B cell (primary cell): ENCODE measurements at regions not wholly inside any gene's neighbourhood (a gene's known extent, or its start where the extent isn't known, plus 50 kb on each side); places are given as distances from the start of the nearest gene placed in this dataset.

Experiments used
- ATAC-seq: fragments of 200-7000 bp; cut with Tn5 transposase; one replicate; pipeline ENCODE4 v1.10.0; 2021; ENCODE audit warnings: low read depth, mild to moderate bottlenecking, moderate number of reproducible peaks, moderate library complexity
- CTCF ChIA-PET: fragments of 350-600 bp; sonication (Branson Sonifier 250); formaldehyde crosslinking; loops from one replicate; lab custom pipeline; 2021; ENCODE audit warnings: antibody characterized with exemption, inconsistent platforms; lab: Charles Lee
- POLR2A ChIA-PET: fragments of 350-600 bp; sonication (Branson Sonifier 250); formaldehyde crosslinking; loops from one replicate; lab custom pipeline; 2021; ENCODE audit warnings: antibody characterized with exemption; lab: Charles Lee
- DNase-seq: peaks from one replicate; pipeline ENCODE4 v3.0.0; 2013
- H2AFZ ChIP-seq: 2 replicates; pipeline ENCODE4 v1.6.1; 2012; ENCODE audit warnings: mild to moderate bottlenecking, low read depth, low read length; ENCODE audit not compliant: insufficient read depth, poor library complexity, severe bottlenecking
- H3K27ac ChIP-seq, 2 donors: 1 replicate in 1 of 2; 2 replicates in 1 of 2; pipeline ENCODE4 v1.5.1; 2012 to 2013; ENCODE audit warnings: low read length in 2 of 2, mild to moderate bottlenecking in 2 of 2, moderate library complexity in 1 of 2
- H3K27me3 ChIP-seq, 4 experiments: fragments of 200-600 bp in 1 of 4; sonication (generic) in 1 of 4; replicated peaks in 1 of 4; 1 replicate in 2 of 4; 2 replicates in 2 of 4; pipeline versions ENCODE4 v1.6.1 to v1.7.0; 2013 to 2016; ENCODE audit warnings: low read length in 3 of 4, mild to moderate bottlenecking in 2 of 4, mixed read lengths in 1 of 4, moderate library complexity in 1 of 4; ENCODE audit not compliant: insufficient read depth in 4 of 4, control insufficient read depth in 3 of 4; ENCODE audit errors: control extremely low read depth in 1 of 4
- H3K36me3 ChIP-seq, 2 experiments: replicated peaks in 1 of 2; 1 replicate in 1 of 2; 2 replicates in 1 of 2; pipeline versions ENCODE4 v1.6.1 to v1.7.1; 2013; ENCODE audit warnings: low read length in 1 of 2; ENCODE audit not compliant: insufficient read depth in 2 of 2, control insufficient read depth in 1 of 2; ENCODE audit errors: control extremely low read depth in 1 of 2, extremely low read depth in 1 of 2
- H3K4me1 ChIP-seq, 2 donors: fragments of 200-600 bp in 1 of 2; sonication (generic) in 1 of 2; 1 replicate in 1 of 2; 2 replicates in 1 of 2; pipeline versions ENCODE4 v1.5.1 to v1.6.1; 2013 to 2017; ENCODE audit warnings: low read length in 2 of 2; ENCODE audit not compliant: control insufficient read depth in 2 of 2, insufficient read depth in 2 of 2
- H3K4me2 ChIP-seq: replicated peaks from 2 replicates; pipeline ENCODE3; 2012; ENCODE audit warnings: mild to moderate bottlenecking, low read depth, low read length; ENCODE audit not compliant: poor library complexity, severe bottlenecking
- H3K4me3 ChIP-seq, 5 experiments: fragments of 200-600 bp in 1 of 5; sonication (generic) in 1 of 5; 1 replicate in 3 of 5; 2 replicates in 2 of 5; pipeline versions ENCODE4 v1.5.1 to v1.7.0; 2011 to 2016; ENCODE audit warnings: low read length in 4 of 5, mild to moderate bottlenecking in 4 of 5, low read depth in 2 of 5, control low read depth in 1 of 5, moderate library complexity in 1 of 5; ENCODE audit not compliant: insufficient read depth in 1 of 5; ENCODE audit errors: control extremely low read depth in 1 of 5, extremely low read depth in 1 of 5
- H3K79me2 ChIP-seq: fragments of 200-600 bp; sonication (generic); one replicate; pipeline ENCODE4 v1.6.0; 2016; ENCODE audit warnings: low read length; ENCODE audit not compliant: control insufficient read depth, insufficient read depth
- H3K9ac ChIP-seq: fragments of 200-600 bp; sonication (generic); 2 replicates; pipeline ENCODE4 v1.6.1; 2017; ENCODE audit warnings: mild to moderate bottlenecking, low read length, moderate library complexity
- H3K9me3 ChIP-seq, 3 donors: one replicate each; pipeline versions ENCODE4 v1.6.1 to v1.7.1; 2013; ENCODE audit warnings: low read length in 2 of 3; ENCODE audit not compliant: control insufficient read depth in 2 of 3, insufficient read depth in 1 of 3; ENCODE audit errors: control extremely low read depth in 1 of 3
- H4K20me1 ChIP-seq: 2 replicates; pipeline ENCODE4 v1.6.0; 2012; ENCODE audit warnings: mild to moderate bottlenecking, low read length; ENCODE audit not compliant: insufficient read depth, control insufficient read depth, poor library complexity, severe bottlenecking
- H3K27ac Mint-ChIP-seq: one replicate; pipeline ENCODE4 v1.8.0; 2021; ENCODE audit warnings: mixed read lengths
- H3K27me3 Mint-ChIP-seq: one replicate; pipeline ENCODE4 v1.8.0; 2021; ENCODE audit warnings: mixed read lengths
- H3K4me1 Mint-ChIP-seq: one replicate; pipeline ENCODE4 v1.8.0; 2021; ENCODE audit warnings: mixed read lengths
- H3K4me3 Mint-ChIP-seq: one replicate; pipeline ENCODE4 v1.8.0; 2021; ENCODE audit warnings: mixed read lengths
- H3K9me3 Mint-ChIP-seq: one replicate; pipeline ENCODE4 v1.8.0; 2022; ENCODE audit warnings: mixed read lengths; ENCODE audit not compliant: insufficient read depth
- EZH2 ChIP-seq: IDR thresholded peaks from 2 replicates; pipeline ENCODE4 v1.6.1; 2012; ENCODE audit warnings: borderline replicate concordance, low read depth, mild to moderate bottlenecking, moderate library complexity, low read length; ENCODE audit not compliant: insufficient read depth, poor library complexity, severe bottlenecking
- WGBS: methylation state at CpG from one replicate; pipeline ENCODE4 v1.1.5; 2013; ENCODE audit warnings: missing lambda C conversion rate; ENCODE audit not compliant: insufficient coverage; 5-methylcytosine and 5-hydroxymethylcytosine counted together
- intact Hi-C: fragments of 100-400 bp; cut with micrococcal nuclease; formaldehyde crosslinking; loops from one replicate; pipeline ENCODE4 v1.10.0; 2022
- TF ChIP-seq, protein P1 (sequence below): fragments of 200-600 bp; IDR thresholded peaks from one replicate; pipeline ENCODE4 v1.8.0; 2022; ENCODE audit warnings: antibody characterized with exemption, mild to moderate bottlenecking

- no peak for TF ChIP-seq EZH2
- TF ChIP-seq, protein P1, sequence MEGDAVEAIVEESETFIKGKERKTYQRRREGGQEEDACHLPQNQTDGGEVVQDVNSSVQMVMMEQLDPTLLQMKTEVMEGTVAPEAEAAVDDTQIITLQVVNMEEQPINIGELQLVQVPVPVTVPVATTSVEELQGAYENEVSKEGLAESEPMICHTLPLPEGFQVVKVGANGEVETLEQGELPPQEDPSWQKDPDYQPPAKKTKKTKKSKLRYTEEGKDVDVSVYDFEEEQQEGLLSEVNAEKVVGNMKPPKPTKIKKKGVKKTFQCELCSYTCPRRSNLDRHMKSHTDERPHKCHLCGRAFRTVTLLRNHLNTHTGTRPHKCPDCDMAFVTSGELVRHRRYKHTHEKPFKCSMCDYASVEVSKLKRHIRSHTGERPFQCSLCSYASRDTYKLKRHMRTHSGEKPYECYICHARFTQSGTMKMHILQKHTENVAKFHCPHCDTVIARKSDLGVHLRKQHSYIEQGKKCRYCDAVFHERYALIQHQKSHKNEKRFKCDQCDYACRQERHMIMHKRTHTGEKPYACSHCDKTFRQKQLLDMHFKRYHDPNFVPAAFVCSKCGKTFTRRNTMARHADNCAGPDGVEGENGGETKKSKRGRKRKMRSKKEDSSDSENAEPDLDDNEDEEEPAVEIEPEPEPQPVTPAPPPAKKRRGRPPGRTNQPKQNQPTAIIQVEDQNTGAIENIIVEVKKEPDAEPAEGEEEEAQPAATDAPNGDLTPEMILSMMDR = no peak
- Histone ChIP-seq H3K4me3 (no peak overlapping the region), H3K4me2 (no peak overlapping the region), H3K79me2 (no peaks in the 10 kb centered on the region), H4K20me1 (no peaks in the 10 kb centered on the region), H2AFZ (no peak overlapping the region), H3K9me3 (peaks cover 0 to 6% (median 0%) of the 10 kb centered on the region in 3 donors), H3K27ac (no peak overlapping the region), H3K36me3 (no peaks in the 10 kb centered on the region), H3K4me1 (no peaks in the 10 kb centered on the region), H3K27me3 (no peaks in the 10 kb centered on the region), H3K9ac (no peak overlapping the region)
- H3K27me3 Mint-ChIP-seq = no peaks in the 10 kb centered on the region
- ChIA-PET CTCF (no interaction called here), POLR2A (no interaction called here)
- intact Hi-C loops = no loop called here
- no peak for ATAC-seq
- DNase-seq = no peak
- H3K27ac Mint-ChIP-seq = no peak overlapping the region
- peaks cover 3% of the 10 kb centered on the region for H3K9me3 Mint-ChIP-seq
- H3K4me1 Mint-ChIP-seq = no peaks in the 10 kb centered on the region
- WGBS = 94% methylated on average over 5 of the region's 5 CpGs
- no peak overlapping the region for H3K4me3 Mint-ChIP-seq
Measured at GRCh38 chr7:84245835-84246234, 51.2 kb upstream of the SEMA3A start.
